ENCODE measurements at regions not wholly inside any gene's neighbourhood (a gene's known extent, or its start where the extent isn't known, plus 50 kb on each side); places are given as distances from the start of the nearest gene placed in this dataset.

- POLR2A ChIA-PET, result no interaction called here
- TF ChIP-seq CTCF (IDR thresholded peaks at IDR 0.05; ENCODE audit: control extremely low read depth, extremely low read depth, low read depth, missing control alignments), result no peak
- CTCF ChIA-PET, result no interaction called here
- no peak for DNase-seq (ENCODE audit: extremely low spot score)
Observed at GRCh38 chr16:77652399-77652798, 69.9 kb upstream of the NUDT7 start.

GRCh38 chr16:77657016-77657415 is 65.3 kb upstream of the NUDT7 start:
- no peak for TF ChIP-seq CTCF (IDR thresholded peaks at IDR 0.05; ENCODE audit: control extremely low read depth, extremely low read depth, low read depth, missing control alignments)
- POLR2A ChIA-PET, result no interaction called here
- no peak for DNase-seq (ENCODE audit: extremely low spot score)
- CTCF ChIA-PET, result interaction anchor here (2.1 kb wide), 1 partner anchor 14 kb away, joined by 5 read pairs; no protein-coding TSS in a partner anchor

GRCh38 chr16:77660311-77660710 is 62.0 kb upstream of the NUDT7 start:
- no peak for DNase-seq (ENCODE audit: extremely low spot score)
- TF ChIP-seq CTCF (IDR thresholded peaks at IDR 0.05; ENCODE audit: control extremely low read depth, extremely low read depth, low read depth, missing control alignments), result no peak
- POLR2A ChIA-PET, result no interaction called here
- CTCF ChIA-PET, result interaction anchor here (0.9 to 1.3 kb wide), 2 partner anchors 15 to 343 kb away, joined by 3 to 4 read pairs; no protein-coding TSS in a partner anchor

- no peak for TF ChIP-seq CTCF (IDR thresholded peaks at IDR 0.05; ENCODE audit: control extremely low read depth, extremely low read depth, low read depth, missing control alignments)
- POLR2A ChIA-PET, result no interaction called here
- DNase-seq (ENCODE audit: extremely low spot score), result no peak
- CTCF ChIA-PET, result no interaction called here
Observed at GRCh38 chr16:77662246-77662645, 60.1 kb upstream of the NUDT7 start.

- CTCF ChIA-PET, result no interaction called here
Observed at GRCh38 chr16:77663711-77664110, 58.6 kb upstream of the NUDT7 start.

GRCh38 chr16:77666771-77667170 is 55.5 kb upstream of the NUDT7 start:
- TF ChIP-seq CTCF (IDR thresholded peaks at IDR 0.05; ENCODE audit: control extremely low read depth, extremely low read depth, low read depth, missing control alignments), result no peak
- POLR2A ChIA-PET, result no interaction called here
- no peak for DNase-seq (ENCODE audit: extremely low spot score)
- CTCF ChIA-PET, result interaction anchor here (1.1 to 2.2 kb wide), 2 partner anchors 8 to 336 kb away, joined by 3 to 5 read pairs; no protein-coding TSS in a partner anchor

More at GRCh38 chr16:77663711-77664110, 58.6 kb upstream of the NUDT7 start:
- POLR2A ChIA-PET, result no interaction called here
- DNase-seq (ENCODE audit: extremely low spot score), result no peak
- no peak for TF ChIP-seq CTCF (IDR thresholded peaks at IDR 0.05; ENCODE audit: control extremely low read depth, extremely low read depth, low read depth, missing control alignments)

- TF ChIP-seq CTCF (IDR thresholded peaks at IDR 0.05; ENCODE audit: control extremely low read depth, extremely low read depth, low read depth, missing control alignments), result no peak
- CTCF ChIA-PET, result interaction anchor here (1.2 to 2.2 kb wide), 2 partner anchors 304 to 335 kb away, joined by 5 to 6 read pairs; no protein-coding TSS in a partner anchor
- DNase-seq (ENCODE audit: extremely low spot score), result no peak
- POLR2A ChIA-PET, result no interaction called here
Observed at GRCh38 chr16:77668201-77668600, 54.1 kb upstream of the NUDT7 start.
